ENCODE measurements at regions not wholly inside any gene's neighbourhood (a gene's known extent, or its start where the extent isn't known, plus 50 kb on each side); places are given as distances from the start of the nearest gene placed in this dataset.
"Not testable (repeated sequence)": the region's sequence is repeated elsewhere in the genome, so short reads cannot be mapped to it uniquely, and the experiment has no call there.

DNA sequence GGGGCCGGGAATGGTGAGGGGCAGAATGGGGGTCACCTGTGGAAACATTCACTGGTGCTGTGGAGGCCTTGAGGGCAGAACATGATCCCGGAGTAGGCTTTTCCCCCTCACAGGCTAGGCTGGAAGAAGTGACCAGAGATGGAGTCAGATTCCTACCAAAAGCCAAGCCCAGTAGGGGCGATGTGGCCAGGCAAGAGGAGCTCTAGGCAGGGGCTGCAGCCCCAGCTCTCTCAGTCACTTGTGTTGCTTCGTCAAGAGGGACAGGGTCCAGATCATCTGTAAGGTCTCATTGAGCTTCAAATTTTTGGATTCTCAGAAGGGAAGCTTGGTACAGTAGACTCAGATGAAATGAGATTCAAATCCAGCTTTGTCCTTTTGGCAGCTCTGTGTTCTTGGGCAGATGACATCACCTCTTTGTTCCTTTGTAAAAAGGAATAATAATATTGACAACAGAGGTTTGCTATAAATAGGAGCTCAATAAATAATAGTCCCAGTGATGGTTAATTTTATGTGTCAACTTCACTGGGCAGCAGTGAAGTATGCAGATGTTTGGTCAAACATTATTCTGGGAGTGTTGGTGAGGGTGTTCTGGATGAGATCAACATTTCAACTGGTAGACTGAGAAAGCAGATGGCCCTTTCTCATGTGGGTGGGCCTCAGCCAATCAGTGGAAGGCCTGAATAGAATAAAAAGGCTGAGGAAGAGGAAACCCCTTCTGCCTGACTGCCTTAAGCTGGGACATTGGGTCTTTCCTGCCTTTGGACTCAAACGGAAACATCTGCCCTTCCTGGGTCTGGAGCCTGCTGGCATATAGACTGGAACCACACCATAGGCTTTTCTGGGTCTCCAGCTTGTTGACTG lies 324.7 kb upstream of the USP24 start:
- DNase-seq (ENCODE audit: low spot score), result no peak

DNA sequence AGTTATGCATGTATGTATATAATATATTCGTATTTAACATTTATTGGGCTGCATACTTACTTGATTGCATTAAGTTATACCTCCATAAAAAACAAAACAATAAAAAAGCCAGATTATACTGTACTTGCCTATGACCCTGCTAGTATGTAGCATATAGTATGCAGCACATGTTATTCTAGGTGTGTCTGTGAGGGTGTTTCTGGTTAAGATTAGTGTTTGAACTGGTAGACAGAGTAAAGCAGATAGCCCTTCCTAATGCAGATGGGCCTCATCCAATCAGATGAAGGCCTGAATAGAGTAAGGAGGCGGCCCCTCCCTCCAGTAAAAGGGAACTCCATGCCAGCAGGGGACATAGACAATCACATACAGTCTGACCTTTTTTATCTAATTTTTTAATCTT lies 323.3 kb upstream of the USP24 start:
- DNase-seq (ENCODE audit: low spot score), result no peak

DNA sequence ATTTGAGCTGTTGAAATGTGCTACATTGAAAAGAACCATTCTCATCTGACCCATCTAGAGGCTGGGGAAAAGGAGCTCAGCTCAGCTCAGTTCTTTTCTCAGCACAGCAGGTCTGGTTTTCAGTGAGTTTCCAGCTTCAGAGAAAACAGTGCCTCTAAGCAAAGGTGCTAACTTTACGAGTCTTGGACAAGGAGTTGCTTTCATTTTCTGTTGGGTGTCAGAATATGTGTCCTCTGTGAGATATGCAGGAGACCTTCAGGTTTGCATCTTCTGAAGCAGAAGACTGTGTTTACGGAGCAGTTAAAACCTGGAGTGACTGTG lies 321.3 kb upstream of the USP24 start:
- DNase-seq (ENCODE audit: low spot score), result no peak

DNA sequence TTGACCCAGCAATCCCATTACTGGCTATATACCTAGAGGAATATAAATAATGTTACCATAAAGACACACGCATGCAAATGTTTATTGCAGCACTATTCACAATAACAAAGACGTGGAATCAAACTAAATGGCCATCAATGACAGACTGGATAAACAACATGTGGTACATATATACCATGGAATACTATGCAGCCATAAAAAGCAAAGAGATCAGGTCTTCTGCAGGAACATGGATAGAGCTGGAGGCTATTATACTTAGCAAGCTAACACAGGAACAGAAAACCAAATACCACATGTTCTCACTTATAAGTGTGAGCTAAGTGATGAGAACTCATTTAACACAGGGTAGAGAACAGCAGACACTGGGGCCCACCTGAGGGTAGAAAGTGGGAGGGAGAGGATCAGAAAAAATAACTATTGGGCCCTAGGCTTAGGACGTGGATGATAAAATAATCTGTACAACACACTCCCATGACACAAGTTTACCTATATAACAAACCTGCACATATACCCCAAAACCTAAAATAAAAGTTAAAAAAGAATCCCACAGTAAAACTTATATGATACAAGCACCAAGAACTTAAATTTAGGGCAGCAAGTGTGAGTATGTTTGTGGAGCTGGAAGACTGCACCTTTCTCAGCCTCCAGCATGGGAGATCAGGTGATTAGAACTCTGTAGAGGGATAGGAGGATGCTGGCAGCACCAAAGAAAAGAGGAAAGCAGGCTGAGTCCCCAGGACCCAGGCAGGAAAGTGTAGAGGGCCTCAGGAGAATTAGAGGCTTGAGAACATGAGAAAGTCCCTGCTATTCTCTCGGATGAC lies 320.8 kb upstream of the USP24 start:
- DNase-seq (ENCODE audit: low spot score), result no peak

DNA sequence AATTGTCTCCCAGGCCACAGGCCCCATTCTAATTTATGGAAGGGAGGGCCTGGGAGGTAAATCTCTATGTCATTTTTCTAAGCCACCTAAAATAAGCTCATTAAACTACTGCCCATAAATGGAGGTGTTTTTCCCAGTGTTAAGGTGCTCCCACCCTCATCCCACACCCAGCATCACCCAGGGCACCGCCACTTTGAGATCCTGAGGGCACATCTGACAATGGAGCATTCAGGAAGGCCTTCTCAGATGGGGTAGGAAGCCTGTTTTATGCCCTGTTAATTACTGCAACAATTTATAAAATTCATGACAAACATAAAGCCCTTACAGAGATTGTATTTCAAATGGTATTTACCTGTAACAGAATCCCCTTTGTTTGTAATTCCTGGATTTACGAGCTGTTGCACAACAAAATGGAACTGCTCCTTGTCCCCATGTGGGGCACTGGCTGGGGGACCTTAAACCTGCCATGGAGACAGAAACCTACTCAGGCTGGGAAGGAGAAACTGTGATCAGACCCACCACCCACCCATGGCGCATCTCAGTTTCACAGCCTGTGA lies 319.5 kb upstream of the USP24 start:
- no peak for DNase-seq (ENCODE audit: low spot score)

DNA sequence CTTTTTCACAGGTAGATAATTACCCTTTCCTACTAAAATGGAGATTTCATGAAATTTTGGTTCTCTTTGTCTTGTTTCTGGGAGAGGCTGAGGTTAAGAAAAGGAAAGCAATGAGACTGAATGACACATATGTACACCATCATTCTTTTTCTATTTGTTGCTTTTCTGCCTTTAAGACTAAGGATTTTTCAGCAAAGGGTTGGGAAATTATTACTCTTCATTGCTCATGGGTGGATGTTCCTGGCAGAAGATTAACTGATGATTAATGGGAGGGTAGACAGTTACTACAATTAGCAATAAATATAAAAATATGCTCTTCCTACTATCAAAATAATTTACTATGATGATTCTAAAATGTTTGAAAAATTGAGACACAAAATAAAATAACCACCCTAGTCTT lies 316.5 kb upstream of the USP24 start:
- DNase-seq (ENCODE audit: low spot score), result no peak

DNA sequence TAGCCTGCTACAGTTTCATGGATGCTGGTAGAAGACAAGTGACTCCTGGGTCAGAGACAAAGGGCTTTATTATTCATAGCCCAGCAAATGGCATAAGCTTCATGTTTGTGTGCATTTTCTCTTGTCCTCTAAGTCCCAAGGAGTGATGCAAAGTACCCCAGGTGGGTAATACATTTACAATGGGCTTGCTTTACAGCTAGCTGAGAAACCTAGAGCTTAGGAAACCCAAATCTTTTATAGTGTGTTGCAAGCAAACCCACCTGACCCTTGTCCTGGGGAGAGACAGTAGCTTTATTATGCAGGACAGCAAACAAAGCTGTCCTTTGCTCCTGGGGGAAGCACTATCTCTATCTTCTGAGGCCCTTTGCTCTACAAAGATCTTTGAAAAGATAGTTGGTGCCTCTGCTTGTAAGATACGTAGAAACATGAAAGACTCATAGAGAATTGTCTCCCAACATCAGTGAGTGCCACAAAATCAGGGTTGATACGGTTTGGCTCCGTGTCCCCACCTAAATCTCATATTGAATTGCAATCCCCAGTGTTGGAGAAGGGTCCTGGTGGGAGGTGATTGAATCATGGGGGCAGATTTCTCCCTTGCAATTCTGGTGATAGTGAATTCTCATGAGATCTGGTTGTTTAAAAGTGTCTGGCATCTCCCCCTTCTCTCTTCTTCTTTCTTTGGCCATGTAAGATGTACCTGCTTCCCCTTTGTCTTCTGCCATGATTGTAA lies 315.8 kb upstream of the USP24 start:
- no peak for DNase-seq (ENCODE audit: low spot score)

DNA sequence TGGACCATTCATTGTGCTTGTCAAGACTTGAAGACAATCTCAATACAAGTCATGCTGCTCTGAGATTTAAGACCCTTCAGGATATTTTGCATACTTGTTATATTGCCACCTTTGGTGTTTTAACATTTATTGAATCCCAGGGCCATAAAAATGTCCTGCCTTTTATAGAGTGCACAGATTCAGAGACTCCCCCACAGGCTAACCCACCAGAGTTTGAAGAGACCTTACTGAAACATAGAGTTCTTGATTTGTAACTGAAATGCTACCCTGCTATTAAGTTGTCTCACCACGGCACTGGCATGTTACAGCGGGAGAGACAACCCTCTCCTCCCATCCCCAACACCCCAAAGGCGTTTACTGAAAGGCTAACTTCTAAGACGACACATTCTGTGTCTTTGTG lies 313.9 kb upstream of the USP24 start:
- no peak for DNase-seq (ENCODE audit: low spot score)

DNA sequence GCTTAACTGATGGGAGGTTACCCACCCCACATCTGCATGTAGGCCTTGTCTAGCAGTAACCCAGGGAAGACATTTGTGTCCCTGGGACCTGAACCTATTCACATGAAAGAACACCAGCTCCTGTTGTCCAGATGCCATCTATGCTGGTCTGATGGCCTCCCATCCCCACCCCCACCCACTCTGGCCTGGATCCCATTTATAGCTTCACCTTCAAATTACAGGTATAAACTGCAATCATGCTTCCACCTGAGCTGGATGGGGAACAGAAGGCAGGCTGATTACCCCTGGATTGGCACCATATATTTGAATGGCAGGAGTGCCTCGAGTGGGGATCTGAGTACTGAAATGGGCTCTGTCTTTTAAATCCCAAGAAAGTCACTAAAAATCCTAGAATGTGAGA lies 312.7 kb upstream of the USP24 start:
- DNase-seq (ENCODE audit: low spot score), result no peak

DNA sequence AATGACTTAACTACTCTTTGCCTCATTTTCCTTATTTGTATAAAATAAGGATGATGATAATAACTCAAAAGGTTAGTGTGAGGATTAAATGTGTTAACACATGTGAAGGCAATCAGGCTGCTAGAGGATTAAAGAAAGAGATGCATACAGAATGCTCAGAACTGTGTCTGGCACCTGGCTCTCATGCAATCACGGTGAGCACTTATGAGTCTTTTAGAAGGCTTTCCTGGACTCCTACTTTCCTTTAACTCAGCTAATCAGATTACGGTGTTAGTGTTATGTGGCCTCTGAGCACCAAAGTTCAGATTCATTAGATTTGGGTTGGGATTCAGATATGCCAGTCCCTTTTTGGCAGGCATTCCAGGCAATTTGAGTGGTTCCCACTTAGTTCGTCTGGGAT lies 311.6 kb upstream of the USP24 start:
- DNase-seq (ENCODE audit: low spot score), result no peak

DNA sequence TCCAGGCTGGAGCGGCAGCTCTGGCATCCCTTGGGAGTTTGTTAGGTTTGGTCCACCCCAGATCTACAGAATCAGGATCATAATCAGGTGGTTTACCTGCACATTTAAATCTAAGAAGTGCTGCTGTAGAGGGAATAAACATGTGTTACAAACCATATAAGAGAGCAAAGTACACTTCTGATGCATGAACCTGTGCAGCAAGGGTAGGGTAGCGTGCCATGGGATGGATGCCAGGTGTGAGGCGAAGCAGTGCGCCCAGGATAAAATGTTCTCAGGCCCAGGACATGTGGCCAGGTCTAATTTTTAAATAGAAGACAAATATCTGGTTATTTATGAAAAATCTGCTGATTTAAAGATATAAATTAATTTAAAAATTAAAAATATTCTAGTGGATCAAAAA lies 308.8 kb upstream of the USP24 start:
- DNase-seq (ENCODE audit: low spot score), result no peak

DNA sequence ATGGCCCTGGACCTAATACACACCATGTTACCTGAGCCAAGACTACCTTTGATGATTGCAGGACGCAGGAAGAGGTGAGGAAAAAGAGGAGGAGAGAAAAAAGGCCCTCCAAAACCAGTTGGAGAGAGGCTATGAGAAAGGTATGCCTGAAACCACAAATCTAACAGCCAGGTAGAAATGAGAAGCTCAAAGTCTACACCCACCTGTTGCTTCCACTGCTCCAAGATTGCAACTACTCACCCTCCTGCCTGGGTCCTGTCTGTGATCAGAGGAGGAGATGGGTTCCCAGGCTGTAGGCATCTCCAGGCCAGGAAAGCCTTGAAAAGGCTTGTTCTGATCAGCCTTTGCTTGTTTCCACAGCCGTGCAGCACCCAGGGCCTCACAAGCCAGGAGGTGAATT lies 307.8 kb upstream of the USP24 start:
- DNase-seq (ENCODE audit: low spot score), result no peak

DNA sequence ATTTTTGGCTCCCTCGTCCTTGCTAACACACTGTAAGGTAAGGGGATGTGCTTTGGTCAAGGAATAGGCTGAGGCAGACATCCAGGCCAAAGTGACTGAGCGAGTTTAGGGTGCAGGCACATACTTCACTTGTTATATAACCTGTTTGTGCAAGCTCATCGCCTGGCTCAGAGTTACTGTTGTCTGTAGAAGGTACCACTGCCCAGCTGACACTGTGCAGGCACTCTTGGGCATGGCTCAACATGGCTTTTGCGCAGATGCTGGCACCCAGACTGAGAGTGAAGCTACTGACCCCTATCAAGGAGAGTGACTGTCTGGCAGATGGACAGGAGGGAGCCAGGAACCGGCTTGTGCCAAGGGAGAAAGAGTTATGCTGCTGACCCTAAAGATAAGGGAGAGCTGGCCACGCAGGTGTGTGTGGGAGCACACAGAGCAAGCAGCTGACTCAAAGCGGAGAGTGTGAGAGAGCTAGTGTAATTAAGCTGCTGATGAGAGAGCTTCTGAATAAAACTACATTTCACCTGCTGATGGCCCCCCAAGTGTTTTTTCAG lies 307.3 kb upstream of the USP24 start:
- DNase-seq (ENCODE audit: low spot score), result no peak

DNA sequence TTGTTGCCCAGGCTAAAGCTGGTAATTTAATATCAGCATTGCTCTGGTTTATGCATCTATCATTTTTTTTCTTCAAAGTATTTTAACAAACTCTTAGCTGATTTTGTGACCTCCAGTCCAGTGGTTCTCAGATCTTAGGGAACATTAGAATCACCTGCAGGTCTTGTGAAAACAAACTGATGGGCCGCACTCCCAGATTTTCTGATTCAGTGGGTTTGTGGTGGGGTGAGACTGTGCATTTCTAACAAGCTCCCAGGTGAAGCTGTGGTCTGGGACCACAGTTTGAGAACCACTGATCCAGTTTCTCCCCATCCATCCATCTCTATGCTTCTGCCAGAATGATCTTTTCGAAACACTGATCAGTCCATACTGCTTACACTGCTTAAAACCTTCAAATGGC lies 305.7 kb upstream of the USP24 start:
- DNase-seq (ENCODE audit: low spot score), result no peak

DNA sequence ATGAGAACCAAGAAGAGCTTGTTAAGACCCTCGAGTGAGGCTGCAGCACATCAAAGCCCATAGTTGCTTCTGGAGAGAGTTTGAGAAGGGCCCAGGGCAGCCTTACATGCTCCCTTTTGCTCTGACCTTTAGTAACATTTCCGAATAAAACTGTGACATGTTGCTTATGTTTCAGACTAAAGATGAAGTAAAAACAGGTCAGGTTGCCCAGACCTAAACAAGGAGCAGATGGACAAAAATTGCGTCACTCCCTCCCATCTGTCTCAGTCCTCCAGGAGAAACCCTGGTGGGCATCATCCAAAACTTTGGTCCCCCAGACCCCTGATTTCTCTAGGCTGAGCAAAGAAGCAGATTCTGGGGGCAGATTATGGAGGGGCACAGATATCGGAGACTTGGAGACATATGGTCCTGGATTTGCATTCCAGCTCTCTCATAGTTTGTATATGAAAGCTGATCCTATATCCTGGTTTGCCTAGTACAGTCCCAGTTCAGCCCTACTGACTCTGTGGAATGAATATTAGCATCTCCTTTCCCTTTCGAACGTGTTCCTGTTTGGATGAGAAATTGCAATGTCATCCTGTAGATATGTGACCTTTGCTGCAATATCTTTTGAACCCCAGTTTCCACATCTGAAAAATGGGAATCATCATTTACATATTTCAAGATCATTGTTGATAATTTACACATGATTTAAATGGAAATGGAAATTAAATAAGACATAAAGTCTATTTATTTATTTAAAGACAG lies 304.9 kb upstream of the USP24 start:
- no peak for DNase-seq (ENCODE audit: low spot score)

DNA sequence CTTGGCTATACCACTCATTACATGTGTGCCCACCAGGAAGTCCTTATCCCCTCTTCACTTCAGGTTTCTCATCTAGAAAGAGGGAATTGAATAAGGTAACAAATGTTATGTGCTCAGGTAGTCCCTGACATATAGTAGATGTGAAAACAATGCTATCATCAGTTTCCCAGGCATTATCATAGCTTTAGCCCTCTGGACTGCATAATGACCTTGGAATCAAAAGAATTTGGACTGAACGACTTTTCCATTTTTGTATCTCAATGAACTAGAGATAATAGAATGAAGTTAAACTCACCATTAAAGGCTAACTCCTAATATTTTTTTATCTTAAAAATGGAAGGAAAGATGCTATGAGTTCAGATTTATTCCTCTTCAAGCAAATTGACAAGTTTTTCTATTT lies 304.1 kb upstream of the USP24 start:
- no peak for DNase-seq (ENCODE audit: low spot score)

DNA sequence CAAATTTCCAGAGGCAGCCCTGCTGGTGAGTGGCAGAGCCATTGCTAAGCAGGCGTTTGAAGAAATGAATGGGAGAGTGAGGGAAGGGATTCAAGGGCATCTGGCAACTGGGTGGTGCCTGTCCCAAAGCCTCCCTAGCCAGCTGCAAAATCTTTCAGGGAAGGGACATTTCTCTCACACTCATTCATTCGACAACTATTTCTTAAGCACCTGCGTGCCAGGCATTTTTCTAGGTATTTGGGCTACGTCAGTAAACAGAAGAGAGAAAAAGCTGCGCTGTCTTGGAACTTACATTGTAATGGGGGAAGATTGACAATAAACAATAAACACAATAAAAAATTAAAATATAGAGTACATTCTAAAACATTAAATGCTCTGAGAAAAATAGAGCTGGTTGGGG lies 301.9 kb upstream of the USP24 start:
- no peak for DNase-seq (ENCODE audit: low spot score)

DNA sequence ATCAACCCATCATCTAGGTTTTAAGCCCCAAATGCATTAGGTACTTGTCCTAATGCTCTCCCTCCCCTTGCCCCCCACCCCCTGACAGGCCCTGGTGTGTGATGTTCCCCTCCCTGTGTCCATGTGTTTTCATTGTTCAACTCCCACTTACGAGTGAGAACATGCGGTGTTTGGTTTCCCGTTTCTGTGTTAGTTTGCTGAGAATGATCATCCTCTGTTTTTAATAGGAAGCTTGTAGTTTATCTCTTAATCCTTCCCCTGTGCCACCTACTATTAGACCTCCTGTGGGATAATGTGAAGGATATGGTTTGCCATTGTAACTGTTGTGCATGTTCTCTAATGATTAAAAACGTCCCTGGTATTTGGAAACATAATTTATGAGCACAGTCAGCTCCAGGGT lies 299.4 kb upstream of the USP24 start:
- not testable (repeated sequence) for DNase-seq (ENCODE audit: low spot score)

DNA sequence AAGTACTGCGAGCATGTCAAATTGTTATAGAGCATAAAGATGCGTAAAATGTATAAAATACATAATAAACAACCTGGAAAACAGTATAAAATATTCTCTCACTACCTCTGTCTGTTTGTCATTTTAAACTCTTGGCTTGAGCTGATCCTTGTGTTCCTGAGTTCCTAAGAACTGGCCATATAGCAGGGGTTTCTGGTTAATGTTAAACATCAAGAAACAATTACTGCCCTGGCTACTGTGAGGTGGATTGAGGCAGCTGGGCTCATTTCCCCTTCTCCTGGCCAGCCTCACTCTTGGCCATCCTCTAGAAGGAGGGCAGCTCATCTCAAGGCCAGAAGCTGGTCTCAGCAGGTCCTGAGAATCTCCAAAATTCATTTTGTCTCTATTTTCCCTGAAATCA lies 297.3 kb upstream of the USP24 start:
- DNase-seq (ENCODE audit: low spot score), result no peak

DNA sequence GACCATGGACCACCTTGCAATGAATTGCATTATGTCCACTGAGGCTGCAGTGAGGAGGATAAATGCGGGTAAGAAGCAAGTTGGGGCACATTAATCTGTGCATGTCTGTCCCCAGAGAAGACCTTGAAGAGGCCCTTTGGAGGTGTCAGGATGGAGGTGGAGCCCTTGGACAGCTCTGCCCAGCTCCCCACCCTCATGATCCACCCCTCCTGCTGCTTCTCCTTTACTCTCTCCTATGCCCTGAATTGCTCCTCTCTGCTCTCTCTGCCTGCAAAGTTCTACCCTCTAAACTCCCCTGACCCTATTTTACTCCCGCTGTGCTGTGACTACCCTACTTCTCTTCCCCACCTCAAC lies 292.4 kb upstream of the USP24 start:
- no peak for DNase-seq (ENCODE audit: low spot score)

DNA sequence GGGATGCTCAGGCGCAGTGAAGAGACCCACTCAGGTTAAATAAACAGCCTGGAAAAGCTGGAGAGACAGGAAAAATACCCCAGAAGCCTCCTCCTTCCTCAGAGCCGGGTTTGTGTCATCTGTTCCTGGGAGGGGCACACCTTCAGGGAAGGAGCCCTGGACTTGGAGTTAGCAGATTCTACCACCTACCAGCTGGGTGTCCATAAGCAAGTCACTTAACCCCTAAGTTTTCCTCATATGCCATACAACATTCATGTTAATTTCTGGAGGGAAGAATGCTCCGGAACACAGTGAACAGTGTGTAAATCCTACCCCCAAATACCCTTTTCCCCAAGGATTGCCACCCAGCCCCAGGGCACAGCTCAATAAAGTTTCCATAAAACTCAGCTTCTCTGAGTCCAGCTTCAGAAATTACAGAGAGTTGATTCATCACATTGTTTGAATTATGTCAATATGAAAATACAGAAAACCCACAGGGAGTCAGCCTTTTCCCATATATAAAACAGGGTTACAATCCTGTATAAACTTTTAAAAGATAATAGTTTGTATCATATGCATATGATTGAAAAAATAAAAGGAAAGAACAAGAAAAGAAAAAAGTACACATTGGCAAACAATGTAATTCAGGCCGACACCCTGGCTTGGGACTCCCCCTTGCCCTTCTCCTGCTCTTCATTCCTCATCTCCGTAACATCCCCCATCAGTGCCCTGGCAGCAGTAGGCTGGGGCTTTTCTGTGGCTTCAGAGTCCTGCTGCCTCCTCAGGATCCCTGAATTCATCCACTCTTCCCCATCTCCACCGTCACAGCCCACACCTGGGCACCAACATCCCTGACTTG lies 291.8 kb upstream of the USP24 start:
- no peak for DNase-seq (ENCODE audit: low spot score)
